ENCODE measurements at regions not wholly inside any gene's neighbourhood (a gene's known extent, or its start where the extent isn't known, plus 50 kb on each side); places are given as distances from the start of the nearest gene placed in this dataset.

- TF ChIP-seq CTCF (conservative IDR thresholded peaks at IDR 0.05; ENCODE audit: low read depth, low read length), result no peak
- no peak for TF ChIP-seq EZH2 (IDR thresholded peaks at IDR 0.05; ENCODE audit: low read length, unreplicated experiment)
Observed at GRCh38 chr5:119302916-119303897, 52.6 kb upstream of the TNFAIP8 start.

Measured in PC-3 (cell line).